Loucy (cell line): ENCODE measurements at regions not wholly inside any gene's neighbourhood (a gene's known extent, or its start where the extent isn't known, plus 50 kb on each side); places are given as distances from the start of the nearest gene placed in this dataset.

Experiments
- H2AFZ ChIP-seq: fragments of 200-600 bp; sonication (generic); 2 replicates; pipeline ENCODE4 v1.6.0; 2016; ENCODE audit warnings: antibody characterized with exemption, mild to moderate bottlenecking, low read length, moderate library complexity
- H3F3A ChIP-seq: fragments of 200-600 bp; 2 replicates; pipeline ENCODE4 v1.6.0; 2016; ENCODE audit warnings: antibody characterized with exemption, low read depth, mild to moderate bottlenecking
- H3K27me3 ChIP-seq: fragments of 200-600 bp; sonication (generic); 2 replicates; pipeline ENCODE4 v1.6.1; 2014; ENCODE audit warnings: low read length, mild to moderate bottlenecking; ENCODE audit not compliant: insufficient read depth, poor library complexity, severe bottlenecking
- H3K36me3 ChIP-seq: fragments of 200-600 bp; sonication (generic); 2 replicates; pipeline ENCODE4 v1.6.1; 2016; ENCODE audit warnings: low read length; ENCODE audit not compliant: insufficient read depth
- H3K4me1 ChIP-seq: fragments of 200-600 bp; sonication (generic); 2 replicates; pipeline ENCODE4 v1.5.1; 2014; ENCODE audit warnings: low read length, mild to moderate bottlenecking; ENCODE audit not compliant: insufficient read depth, poor library complexity, severe bottlenecking
- H3K4me2 ChIP-seq: fragments of 200-600 bp; sonication (generic); 2 replicates; pipeline ENCODE4 v1.6.0; 2014; ENCODE audit warnings: antibody characterized with exemption, low read length, low read depth, mild to moderate bottlenecking; ENCODE audit not compliant: poor library complexity, severe bottlenecking
- H3K4me3 ChIP-seq: fragments of 200-600 bp; sonication (generic); 2 replicates; pipeline ENCODE4 v1.5.1; 2014; ENCODE audit warnings: low read length, mild to moderate bottlenecking, mixed read lengths; ENCODE audit not compliant: poor library complexity, severe bottlenecking
- H3K79me2 ChIP-seq: fragments of 200-600 bp; sonication (generic); 2 replicates; pipeline ENCODE4 v1.6.1; 2014; ENCODE audit warnings: low read length; ENCODE audit not compliant: insufficient read depth
- H3K9ac ChIP-seq: fragments of 200-600 bp; sonication (generic); 2 replicates; pipeline ENCODE4 v1.6.0; 2014; ENCODE audit warnings: mild to moderate bottlenecking, low read depth, low read length, moderate library complexity; ENCODE audit not compliant: poor library complexity, severe bottlenecking
- H3K9me2 ChIP-seq: fragments of 200-600 bp; sonication (generic); replicated peaks from 2 replicates; pipeline ENCODE4 v1.6.1; 2016; ENCODE audit warnings: low read depth, low read length, mixed read lengths
- H3K9me3 ChIP-seq: fragments of 200-600 bp; sonication (generic); 2 replicates; pipeline ENCODE4 v1.6.1; 2014; ENCODE audit warnings: mild to moderate bottlenecking, antibody characterized with exemption, low read length, low read depth; ENCODE audit not compliant: insufficient read depth
- H4K20me1 ChIP-seq: fragments of 200-600 bp; sonication (generic); 2 replicates; pipeline ENCODE4 v1.6.0; 2014; ENCODE audit warnings: antibody characterized with exemption, low read length, mild to moderate bottlenecking; ENCODE audit not compliant: insufficient read depth, poor library complexity, severe bottlenecking
- EZH2phosphoT487 ChIP-seq: fragments of 200-600 bp; IDR thresholded peaks from 2 replicates; pipeline ENCODE4 v1.6.1; 2018; ENCODE audit warnings: antibody characterized with exemption, mild to moderate bottlenecking, moderate library complexity, borderline replicate concordance
- TF ChIP-seq, protein P1 (sequence below): fragments of 200-600 bp; sonication (generic); conservative IDR thresholded peaks from 2 replicates; pipeline ENCODE4 v1.5.1; 2014; ENCODE audit warnings: mild to moderate bottlenecking, antibody characterized with exemption, low read length

DNA sequence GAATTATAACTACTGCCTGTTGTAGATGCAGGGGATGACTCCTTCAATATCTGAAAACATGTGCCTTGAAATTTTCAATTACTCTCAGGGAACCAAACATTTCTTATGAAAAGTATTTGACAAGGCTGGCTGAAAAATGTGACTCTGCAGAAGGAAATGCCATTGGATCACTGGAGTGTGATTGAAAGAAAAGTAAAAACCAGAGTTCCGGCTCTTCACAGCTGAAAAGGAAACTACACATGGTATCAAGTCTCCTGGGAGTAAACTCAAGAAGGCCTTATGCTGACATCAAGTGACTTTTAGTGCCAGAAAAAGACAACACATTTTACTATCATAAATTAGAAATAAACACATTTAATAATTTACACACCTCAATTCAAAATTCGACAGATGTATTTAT lies 693.0 kb downstream of the LRFN5 start:
- Histone ChIP-seq H3K36me3 (no peaks in the 10 kb centered on the region), H3K4me3 (no peak overlapping the region), H3K79me2 (no peaks in the 10 kb centered on the region), H3K9me3 (no peaks in the 10 kb centered on the region), H3K27me3 (no peaks in the 10 kb centered on the region), H4K20me1 (no peaks in the 10 kb centered on the region), H3F3A (no peaks in the 10 kb centered on the region), H3K4me2 (peak overlapping the region; percentile 19), H3K9me2 (no peaks in the 10 kb centered on the region), H2AFZ (no peak overlapping the region), H3K9ac (no peak overlapping the region), H3K4me1 (peaks cover 4% of the 10 kb centered on the region)
- no peak for TF ChIP-seq EZH2phosphoT487
- TF ChIP-seq, protein P1, sequence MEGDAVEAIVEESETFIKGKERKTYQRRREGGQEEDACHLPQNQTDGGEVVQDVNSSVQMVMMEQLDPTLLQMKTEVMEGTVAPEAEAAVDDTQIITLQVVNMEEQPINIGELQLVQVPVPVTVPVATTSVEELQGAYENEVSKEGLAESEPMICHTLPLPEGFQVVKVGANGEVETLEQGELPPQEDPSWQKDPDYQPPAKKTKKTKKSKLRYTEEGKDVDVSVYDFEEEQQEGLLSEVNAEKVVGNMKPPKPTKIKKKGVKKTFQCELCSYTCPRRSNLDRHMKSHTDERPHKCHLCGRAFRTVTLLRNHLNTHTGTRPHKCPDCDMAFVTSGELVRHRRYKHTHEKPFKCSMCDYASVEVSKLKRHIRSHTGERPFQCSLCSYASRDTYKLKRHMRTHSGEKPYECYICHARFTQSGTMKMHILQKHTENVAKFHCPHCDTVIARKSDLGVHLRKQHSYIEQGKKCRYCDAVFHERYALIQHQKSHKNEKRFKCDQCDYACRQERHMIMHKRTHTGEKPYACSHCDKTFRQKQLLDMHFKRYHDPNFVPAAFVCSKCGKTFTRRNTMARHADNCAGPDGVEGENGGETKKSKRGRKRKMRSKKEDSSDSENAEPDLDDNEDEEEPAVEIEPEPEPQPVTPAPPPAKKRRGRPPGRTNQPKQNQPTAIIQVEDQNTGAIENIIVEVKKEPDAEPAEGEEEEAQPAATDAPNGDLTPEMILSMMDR: no peak

GRCh38 chr14:42293180-42293579 lies 686.5 kb downstream of the LRFN5 start:
- Histone ChIP-seq H2AFZ (no peak overlapping the region), H3K4me2 (no peak overlapping the region), H4K20me1 (no peaks in the 10 kb centered on the region), H3K9me2 (no peaks in the 10 kb centered on the region), H3K36me3 (no peaks in the 10 kb centered on the region), H3K27me3 (no peaks in the 10 kb centered on the region), H3K9me3 (no peaks in the 10 kb centered on the region), H3K4me3 (no peak overlapping the region), H3F3A (no peaks in the 10 kb centered on the region), H3K9ac (no peak overlapping the region), H3K79me2 (no peaks in the 10 kb centered on the region), H3K4me1 (no peaks in the 10 kb centered on the region)
- TF ChIP-seq EZH2phosphoT487: no peak
- TF ChIP-seq, protein P1: no peak

DNA sequence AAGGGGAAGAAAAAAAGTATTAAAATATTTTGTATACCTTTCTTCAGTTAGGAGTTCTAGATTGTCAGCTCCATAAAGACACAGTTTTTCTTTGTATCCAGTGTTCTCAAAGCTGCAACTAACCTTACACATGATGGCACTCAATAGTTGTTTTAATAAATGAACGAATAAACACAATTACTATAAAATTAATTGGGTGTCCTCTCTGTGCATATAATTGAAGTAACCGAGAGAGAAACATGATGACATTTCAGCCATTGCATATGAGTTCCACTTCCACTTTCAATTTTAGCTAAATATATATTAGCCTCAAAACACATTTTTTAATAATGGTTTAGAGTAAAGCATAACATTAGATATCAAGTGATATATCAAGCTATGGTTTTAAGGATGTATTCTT lies 671.2 kb downstream of the LRFN5 start:
- Histone ChIP-seq H3F3A (no peaks in the 10 kb centered on the region), H3K4me2 (no peak overlapping the region), H4K20me1 (no peaks in the 10 kb centered on the region), H3K9me3 (no peaks in the 10 kb centered on the region), H3K27me3 (no peaks in the 10 kb centered on the region), H3K4me3 (no peak overlapping the region), H3K36me3 (no peaks in the 10 kb centered on the region), H3K4me1 (no peaks in the 10 kb centered on the region), H3K9me2 (no peaks in the 10 kb centered on the region), H2AFZ (no peak overlapping the region; the same call in 1 of the 2 replicates), H3K9ac (no peak overlapping the region), H3K79me2 (no peaks in the 10 kb centered on the region)
- TF ChIP-seq EZH2phosphoT487: no peak
- TF ChIP-seq, protein P1: peak; percentile 32; the same call in 1 of the 2 replicates
